ENCODE measurements at regions not wholly inside any gene's neighbourhood (a gene's known extent, or its start where the extent isn't known, plus 50 kb on each side); places are given as distances from the start of the nearest gene placed in this dataset.

DNA sequence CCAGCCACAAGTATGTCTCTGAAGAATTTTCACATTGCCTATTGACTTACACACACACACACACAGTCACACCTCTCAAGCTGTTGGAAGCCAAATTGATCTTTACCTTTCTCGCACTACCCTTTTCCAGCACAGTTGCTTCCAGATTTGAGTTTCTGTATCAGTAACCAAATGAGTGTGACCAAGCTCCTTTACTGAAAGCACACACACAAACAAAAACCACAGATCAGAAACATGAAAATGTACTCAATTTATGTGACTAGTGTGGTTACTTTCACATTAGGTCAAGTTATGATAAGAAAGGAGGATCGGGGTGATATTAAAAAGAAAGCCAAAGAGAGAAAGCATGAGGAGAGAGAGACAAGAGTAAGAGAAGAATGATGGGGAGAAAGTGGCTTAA, 993.9 kb upstream of the POU3F3 start:
- Histone ChIP-seq H3K27ac (ENCODE audit: low read length) (no peak overlapping the region), H3K4me3 (ENCODE audit: low read length) (no peak overlapping the region), H3K4me2 (ENCODE audit: low read length) (no peak overlapping the region), H3K79me2 (replicated peaks; ENCODE audit: insufficient read depth, low read length) (no peaks in the 10 kb centered on the region), H3K36me3 (ENCODE audit: insufficient read depth, low read length) (no peaks in the 10 kb centered on the region), H3K9me3 (ENCODE audit: low read length) (no peaks in the 10 kb centered on the region), H3K9ac (ENCODE audit: low read length) (no peak overlapping the region), H4K20me1 (ENCODE audit: insufficient read depth) (no peaks in the 10 kb centered on the region), H3K27me3 (ENCODE audit: insufficient read depth, low read depth, low read length) (no peaks in the 10 kb centered on the region), H3K9me2 (ENCODE audit: insufficient read depth, low read length) (no peaks in the 10 kb centered on the region), H2AFZ (ENCODE audit: low read depth, low read length) (no peak overlapping the region), H3F3A (ENCODE audit: insufficient read depth, low read length, poor library complexity, severe bottlenecking) (no peaks in the 10 kb centered on the region)
- TF ChIP-seq TAF1 (IDR thresholded peaks at IDR 0.05; ENCODE audit: low read depth) (no peak), EZH2 (IDR thresholded peaks at IDR 0.05; ENCODE audit: borderline replicate concordance, insufficient read depth, low read length, poor library complexity, severe bottlenecking) (no peak), POLR2AphosphoS5 (IDR thresholded peaks at IDR 0.05) (no peak), MXI1 (conservative IDR thresholded peaks at IDR 0.05; ENCODE audit: poor library complexity, severe bottlenecking) (no peak), EP300 (conservative IDR thresholded peaks at IDR 0.05; ENCODE audit: poor library complexity, severe bottlenecking) (no peak), CTCF (IDR thresholded peaks at IDR 0.05; ENCODE audit: poor library complexity, severe bottlenecking) (no peak), RAD21 (conservative IDR thresholded peaks at IDR 0.05) (no peak), SMC3 (conservative IDR thresholded peaks at IDR 0.05; ENCODE audit: poor library complexity) (no peak)
- TF ChIP-seq, protein P1, sequence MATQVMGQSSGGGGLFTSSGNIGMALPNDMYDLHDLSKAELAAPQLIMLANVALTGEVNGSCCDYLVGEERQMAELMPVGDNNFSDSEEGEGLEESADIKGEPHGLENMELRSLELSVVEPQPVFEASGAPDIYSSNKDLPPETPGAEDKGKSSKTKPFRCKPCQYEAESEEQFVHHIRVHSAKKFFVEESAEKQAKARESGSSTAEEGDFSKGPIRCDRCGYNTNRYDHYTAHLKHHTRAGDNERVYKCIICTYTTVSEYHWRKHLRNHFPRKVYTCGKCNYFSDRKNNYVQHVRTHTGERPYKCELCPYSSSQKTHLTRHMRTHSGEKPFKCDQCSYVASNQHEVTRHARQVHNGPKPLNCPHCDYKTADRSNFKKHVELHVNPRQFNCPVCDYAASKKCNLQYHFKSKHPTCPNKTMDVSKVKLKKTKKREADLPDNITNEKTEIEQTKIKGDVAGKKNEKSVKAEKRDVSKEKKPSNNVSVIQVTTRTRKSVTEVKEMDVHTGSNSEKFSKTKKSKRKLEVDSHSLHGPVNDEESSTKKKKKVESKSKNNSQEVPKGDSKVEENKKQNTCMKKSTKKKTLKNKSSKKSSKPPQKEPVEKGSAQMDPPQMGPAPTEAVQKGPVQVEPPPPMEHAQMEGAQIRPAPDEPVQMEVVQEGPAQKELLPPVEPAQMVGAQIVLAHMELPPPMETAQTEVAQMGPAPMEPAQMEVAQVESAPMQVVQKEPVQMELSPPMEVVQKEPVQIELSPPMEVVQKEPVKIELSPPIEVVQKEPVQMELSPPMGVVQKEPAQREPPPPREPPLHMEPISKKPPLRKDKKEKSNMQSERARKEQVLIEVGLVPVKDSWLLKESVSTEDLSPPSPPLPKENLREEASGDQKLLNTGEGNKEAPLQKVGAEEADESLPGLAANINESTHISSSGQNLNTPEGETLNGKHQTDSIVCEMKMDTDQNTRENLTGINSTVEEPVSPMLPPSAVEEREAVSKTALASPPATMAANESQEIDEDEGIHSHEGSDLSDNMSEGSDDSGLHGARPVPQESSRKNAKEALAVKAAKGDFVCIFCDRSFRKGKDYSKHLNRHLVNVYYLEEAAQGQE (IDR thresholded peaks at IDR 0.05; ENCODE audit: borderline replicate concordance), result no peak

GRCh38 chr2:103868396-103868795, 985.5 kb upstream of the POU3F3 start:
- no peaks in the 10 kb centered on the region for H3K9me2 ChIP-seq (ENCODE audit: insufficient read depth, low read length)
- H3K4me3 ChIP-seq (ENCODE audit: low read length), result no peak overlapping the region
- TF ChIP-seq EP300 (conservative IDR thresholded peaks at IDR 0.05; ENCODE audit: poor library complexity, severe bottlenecking) (no peak), TAF1 (IDR thresholded peaks at IDR 0.05; ENCODE audit: low read depth) (no peak), EZH2 (IDR thresholded peaks at IDR 0.05; ENCODE audit: borderline replicate concordance, insufficient read depth, low read length, poor library complexity, severe bottlenecking) (no peak), CTCF (IDR thresholded peaks at IDR 0.05; ENCODE audit: poor library complexity, severe bottlenecking) (no peak), SMC3 (conservative IDR thresholded peaks at IDR 0.05; ENCODE audit: poor library complexity) (no peak)
- H3F3A ChIP-seq (ENCODE audit: insufficient read depth, low read length, poor library complexity, severe bottlenecking), result no peaks in the 10 kb centered on the region
- no peaks in the 10 kb centered on the region for H3K27me3 ChIP-seq (ENCODE audit: insufficient read depth, low read depth, low read length)
- no peaks in the 10 kb centered on the region for H3K36me3 ChIP-seq (ENCODE audit: insufficient read depth, low read length)
- H3K79me2 ChIP-seq (replicated peaks; ENCODE audit: insufficient read depth, low read length), result no peaks in the 10 kb centered on the region
- no peak overlapping the region for H3K27ac ChIP-seq (ENCODE audit: low read length)
- no peak overlapping the region for H3K9ac ChIP-seq (ENCODE audit: low read length)
- H3K9me3 ChIP-seq (ENCODE audit: low read length), result no peaks in the 10 kb centered on the region
- H4K20me1 ChIP-seq (ENCODE audit: insufficient read depth), result no peaks in the 10 kb centered on the region
- no peak overlapping the region for H3K4me2 ChIP-seq (ENCODE audit: low read length)
- H2AFZ ChIP-seq (ENCODE audit: low read depth, low read length), result no peak overlapping the region
